CD4-positive, alpha-beta T cell (primary cell): ENCODE measurements at regions not wholly inside any gene's neighbourhood (a gene's known extent, or its start where the extent isn't known, plus 50 kb on each side); places are given as distances from the start of the nearest gene placed in this dataset.

Experiments
- ATAC-seq: fragments of 200-7000 bp; cut with Tn5 transposase; one replicate; pipeline ENCODE4 v1.10.0; 2022; ENCODE audit warnings: mild to moderate bottlenecking; ENCODE audit not compliant: poor library complexity
- CTCF ChIA-PET: fragments of 350-600 bp; sonication (Branson Sonifier 250); formaldehyde crosslinking; loops from one replicate; lab custom pipeline; 2021; ENCODE audit warnings: antibody characterized with exemption, inconsistent platforms; lab: Charles Lee
- POLR2A ChIA-PET: fragments of 350-600 bp; sonication (Branson Sonifier 250); formaldehyde crosslinking; loops from one replicate; lab custom pipeline; 2021; ENCODE audit warnings: antibody characterized with exemption, inconsistent platforms; lab: Charles Lee
- DNase-seq, 14 experiments: peaks; one replicate each; pipeline ENCODE4 v3.0.0-alpha.2; 2013 to 2020; ENCODE audit warnings: mixed read lengths in 2 of 14
- H3K27ac ChIP-seq, 2 donors: one replicate each; pipeline versions ENCODE4 v1.5.1 to v1.7.0; 2013; ENCODE audit warnings: low read length in 2 of 2, low read depth in 1 of 2, mild to moderate bottlenecking in 1 of 2
- H3K27me3 ChIP-seq, 2 experiments: 1 replicate in 1 of 2; 2 replicates in 1 of 2; pipeline versions ENCODE4 v1.6.1 to v1.7.0; 2013; ENCODE audit warnings: low read length in 2 of 2, control low read depth in 1 of 2, mild to moderate bottlenecking in 1 of 2, moderate library complexity in 1 of 2; ENCODE audit not compliant: insufficient read depth in 2 of 2, control insufficient read depth in 1 of 2
- H3K36me3 ChIP-seq: one replicate; pipeline ENCODE4 v1.6.1; 2013; ENCODE audit warnings: low read length, control low read depth; ENCODE audit not compliant: insufficient read depth
- H3K4me1 ChIP-seq: one replicate; pipeline ENCODE4 v1.6.1; 2013; ENCODE audit warnings: low read length, control low read depth; ENCODE audit not compliant: insufficient read depth
- H3K4me3 ChIP-seq: one replicate; pipeline ENCODE4 v1.5.1; 2013; ENCODE audit warnings: mild to moderate bottlenecking, low read length, moderate library complexity
- H3K9me3 ChIP-seq, 2 experiments: 1 replicate in 1 of 2; 2 replicates in 1 of 2; pipeline versions ENCODE4 v1.6.1 to v1.7.0; 2013; ENCODE audit warnings: low read length in 2 of 2, mild to moderate bottlenecking in 2 of 2, control low read depth in 1 of 2, moderate library complexity in 1 of 2; ENCODE audit not compliant: control insufficient read depth in 1 of 2, insufficient read depth in 1 of 2
- H3K27ac Mint-ChIP-seq: one replicate; pipeline ENCODE4 v1.8.0; 2020; ENCODE audit warnings: mixed read lengths
- H3K27me3 Mint-ChIP-seq: one replicate; pipeline ENCODE4 v1.8.0; 2021; ENCODE audit warnings: mixed read lengths
- H3K36me3 Mint-ChIP-seq: one replicate; pipeline ENCODE4 v1.8.0; 2021; ENCODE audit warnings: low read depth, mixed read lengths
- H3K4me1 Mint-ChIP-seq: one replicate; pipeline ENCODE4 v1.8.0; 2021; ENCODE audit warnings: low read depth, mixed read lengths
- H3K4me3 Mint-ChIP-seq: one replicate; pipeline ENCODE4 v1.8.0; 2020; ENCODE audit warnings: mild to moderate bottlenecking, mixed read lengths
- H3K9me3 Mint-ChIP-seq: one replicate; pipeline ENCODE4 v1.8.0; 2020; ENCODE audit warnings: mixed read lengths
- intact Hi-C, 2 experiments: fragments of 100-400 bp; cut with DNase I in 1 of 2; cut with micrococcal nuclease in 1 of 2; formaldehyde crosslinking; loops; one replicate each; pipeline versions ENCODE4 v1.15.1 to v1.9.0; 2023 to 2025; cut with DNase I, micrococcal nuclease
- TF ChIP-seq, protein P1 (sequence below): fragments of 200-600 bp; IDR thresholded peaks from one replicate; pipeline ENCODE4 v1.8.0; 2022; ENCODE audit warnings: antibody characterized with exemption, mild to moderate bottlenecking

- CTCF ChIA-PET, result no interaction called here
- H3K4me3 Mint-ChIP-seq, result no peak overlapping the region
- TF ChIP-seq, protein P1, sequence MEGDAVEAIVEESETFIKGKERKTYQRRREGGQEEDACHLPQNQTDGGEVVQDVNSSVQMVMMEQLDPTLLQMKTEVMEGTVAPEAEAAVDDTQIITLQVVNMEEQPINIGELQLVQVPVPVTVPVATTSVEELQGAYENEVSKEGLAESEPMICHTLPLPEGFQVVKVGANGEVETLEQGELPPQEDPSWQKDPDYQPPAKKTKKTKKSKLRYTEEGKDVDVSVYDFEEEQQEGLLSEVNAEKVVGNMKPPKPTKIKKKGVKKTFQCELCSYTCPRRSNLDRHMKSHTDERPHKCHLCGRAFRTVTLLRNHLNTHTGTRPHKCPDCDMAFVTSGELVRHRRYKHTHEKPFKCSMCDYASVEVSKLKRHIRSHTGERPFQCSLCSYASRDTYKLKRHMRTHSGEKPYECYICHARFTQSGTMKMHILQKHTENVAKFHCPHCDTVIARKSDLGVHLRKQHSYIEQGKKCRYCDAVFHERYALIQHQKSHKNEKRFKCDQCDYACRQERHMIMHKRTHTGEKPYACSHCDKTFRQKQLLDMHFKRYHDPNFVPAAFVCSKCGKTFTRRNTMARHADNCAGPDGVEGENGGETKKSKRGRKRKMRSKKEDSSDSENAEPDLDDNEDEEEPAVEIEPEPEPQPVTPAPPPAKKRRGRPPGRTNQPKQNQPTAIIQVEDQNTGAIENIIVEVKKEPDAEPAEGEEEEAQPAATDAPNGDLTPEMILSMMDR, result no peak
- no peak overlapping the region for H3K4me3 ChIP-seq
- H3K27ac Mint-ChIP-seq, result no peak overlapping the region
- ATAC-seq (no peak), DNase-seq (no peak)
- no peaks in the 10 kb centered on the region for H3K4me1 Mint-ChIP-seq
- peaks cover 33% of the 10 kb centered on the region for H3K27me3 Mint-ChIP-seq
- peaks cover 0 to 5% of the 10 kb centered on the region in 2 experiments for H3K27me3 ChIP-seq
- intact Hi-C loops, result no loop called here
- H3K9me3 ChIP-seq, result no peaks in the 10 kb centered on the region
- H3K36me3 ChIP-seq, result no peaks in the 10 kb centered on the region
- H3K4me1 ChIP-seq, result no peaks in the 10 kb centered on the region
- H3K36me3 Mint-ChIP-seq, result no peaks in the 10 kb centered on the region
- POLR2A ChIA-PET, result no interaction called here
- no peak overlapping the region for H3K27ac ChIP-seq
- H3K9me3 Mint-ChIP-seq, result no peaks in the 10 kb centered on the region
Measured at GRCh38 chr12:125340791-125341190, 275.6 kb downstream of the AACS start.

GRCh38 chr12:125341422-125341821 is 276.2 kb downstream of the AACS start:
- Mint-ChIP-seq H3K36me3 (no peaks in the 10 kb centered on the region), H3K27ac (no peak overlapping the region), H3K9me3 (no peaks in the 10 kb centered on the region), H3K4me3 (no peak overlapping the region), H3K4me1 (no peaks in the 10 kb centered on the region), H3K27me3 (peaks cover 29% of the 10 kb centered on the region)
- ATAC-seq (no peak), DNase-seq (no peak)
- TF ChIP-seq, protein P1, result no peak
- Histone ChIP-seq H3K36me3 (no peaks in the 10 kb centered on the region), H3K9me3 (no peaks in the 10 kb centered on the region), H3K27me3 (peaks cover 0 to 5% of the 10 kb centered on the region in 2 experiments), H3K4me1 (no peaks in the 10 kb centered on the region), H3K27ac (no peak overlapping the region), H3K4me3 (no peak overlapping the region)
- CTCF ChIA-PET, result no interaction called here
- intact Hi-C loops, result no loop called here
- POLR2A ChIA-PET, result no interaction called here

- no peak for ATAC-seq
- Histone ChIP-seq H3K27ac (no peak overlapping the region), H3K36me3 (no peaks in the 10 kb centered on the region), H3K9me3 (no peaks in the 10 kb centered on the region), H3K27me3 (peaks cover 0 to 5% of the 10 kb centered on the region in 2 experiments), H3K4me1 (no peaks in the 10 kb centered on the region), H3K4me3 (no peak overlapping the region)
- intact Hi-C loops, result no loop called here
- POLR2A ChIA-PET, result no interaction called here
- H3K27ac Mint-ChIP-seq, result no peak overlapping the region
- TF ChIP-seq, protein P1, result no peak
- no peak overlapping the region for H3K4me3 Mint-ChIP-seq
- H3K4me1 Mint-ChIP-seq, result no peaks in the 10 kb centered on the region
- CTCF ChIA-PET, result no interaction called here
- no peaks in the 10 kb centered on the region for H3K36me3 Mint-ChIP-seq
- DNase-seq, result no peak
- no peaks in the 10 kb centered on the region for H3K9me3 Mint-ChIP-seq
- H3K27me3 Mint-ChIP-seq, result peaks cover 36% of the 10 kb centered on the region
Measured at GRCh38 chr12:125343649-125344048, 278.4 kb downstream of the AACS start.
